Right atrium auricular region (tissue), 2 donors: ENCODE measurements at regions not wholly inside any gene's neighbourhood (a gene's known extent, or its start where the extent isn't known, plus 50 kb on each side); places are given as distances from the start of the nearest gene placed in this dataset.

ENCODE experiments used
- DNase-seq: peaks from one replicate; pipeline ENCODE4 v3.0.0-alpha.2; 2019; ENCODE audit warnings: low spot score
- H3K27ac ChIP-seq, 2 donors: fragments of 200-600 bp; sonication (generic); 1 replicate in 1 of 2; 2 replicates in 1 of 2; pipeline ENCODE4 v1.5.1; 2016 to 2019
- H3K27me3 ChIP-seq, 2 donors: fragments of 200-600 bp; sonication (generic); one replicate each; pipeline versions ENCODE4 v1.5.1 to v1.6.0; 2017 to 2019
- H3K36me3 ChIP-seq: fragments of 200-600 bp; sonication (generic); one replicate; pipeline ENCODE4 v1.5.1; 2016
- H3K4me1 ChIP-seq, 2 donors: fragments of 200-600 bp; sonication (generic); one replicate each; pipeline versions ENCODE4 v1.5.1 to v1.6.0; 2017 to 2019
- H3K4me3 ChIP-seq, 2 donors: fragments of 200-600 bp; sonication (generic); 1 replicate in 1 of 2; 2 replicates in 1 of 2; pipeline ENCODE4 v1.5.1; 2017 to 2019; ENCODE audit warnings: mild to moderate bottlenecking in 1 of 2, moderate library complexity in 1 of 2
- H3K9me3 ChIP-seq, 2 donors: fragments of 200-600 bp; sonication (generic); one replicate each; pipeline ENCODE4 v1.5.1; 2019
- CTCF ChIP-seq, 2 donors: fragments of 200-600 bp; sonication (generic); IDR thresholded peaks; one replicate each; pipeline ENCODE4 v1.5.1; 2019; ENCODE audit warnings: antibody characterized with exemption in 2 of 2

- Histone ChIP-seq H3K4me1 (no peaks in the 10 kb centered on the region), H3K36me3 (no peaks in the 10 kb centered on the region), H3K9me3 (no peaks in the 10 kb centered on the region), H3K4me3 (no peak overlapping the region), H3K27me3 (no peaks in the 10 kb centered on the region), H3K27ac (no peak overlapping the region)
- no peak for TF ChIP-seq CTCF (IDR thresholded peaks at IDR 0.05)
- DNase-seq = no peak
Observed at GRCh38 chr18:78031991-78032390, 782.3 kb downstream of the GALR1 start.

- no peak for DNase-seq
- H3K4me3 ChIP-seq = no peak overlapping the region
- H3K9me3 ChIP-seq = no peaks in the 10 kb centered on the region
- no peaks in the 10 kb centered on the region for H3K36me3 ChIP-seq
- H3K4me1 ChIP-seq = no peaks in the 10 kb centered on the region
- no peaks in the 10 kb centered on the region for H3K27me3 ChIP-seq
- TF ChIP-seq CTCF (IDR thresholded peaks at IDR 0.05) = no peak
- H3K27ac ChIP-seq = no peak overlapping the region
Observed at GRCh38 chr18:78032574-78032973, 782.9 kb downstream of the GALR1 start.

GRCh38 chr18:78034755-78035154 is 785.1 kb downstream of the GALR1 start:
- no peak for DNase-seq
- TF ChIP-seq CTCF (IDR thresholded peaks at IDR 0.05) = no peak
- Histone ChIP-seq H3K27ac (no peak overlapping the region), H3K4me3 (no peak overlapping the region), H3K27me3 (no peaks in the 10 kb centered on the region), H3K9me3 (no peaks in the 10 kb centered on the region), H3K4me1 (no peaks in the 10 kb centered on the region), H3K36me3 (no peaks in the 10 kb centered on the region)

GRCh38 chr18:78041218-78041617 is 791.6 kb downstream of the GALR1 start:
- DNase-seq = no peak
- H3K27ac ChIP-seq = no peak overlapping the region
- no peaks in the 10 kb centered on the region for H3K4me1 ChIP-seq
- H3K36me3 ChIP-seq = no peaks in the 10 kb centered on the region
- no peak for TF ChIP-seq CTCF (IDR thresholded peaks at IDR 0.05)
- H3K9me3 ChIP-seq = peaks cover 0 to 29% of the 10 kb centered on the region in 2 donors
- no peak overlapping the region for H3K4me3 ChIP-seq
- H3K27me3 ChIP-seq = no peaks in the 10 kb centered on the region

- TF ChIP-seq CTCF (IDR thresholded peaks at IDR 0.05) = no peak
- DNase-seq = no peak
- Histone ChIP-seq H3K36me3 (no peaks in the 10 kb centered on the region), H3K9me3 (peaks cover 0 to 12% of the 10 kb centered on the region in 2 donors), H3K27ac (no peak overlapping the region), H3K4me3 (no peak overlapping the region), H3K27me3 (no peaks in the 10 kb centered on the region), H3K4me1 (no peaks in the 10 kb centered on the region)
Observed at GRCh38 chr18:78046631-78047030, 797.0 kb downstream of the GALR1 start.

GRCh38 chr18:78049281-78049680 is 799.6 kb downstream of the GALR1 start:
- Histone ChIP-seq H3K36me3 (no peaks in the 10 kb centered on the region), H3K9me3 (no peaks in the 10 kb centered on the region), H3K4me3 (no peak overlapping the region), H3K4me1 (no peaks in the 10 kb centered on the region), H3K27me3 (no peaks in the 10 kb centered on the region), H3K27ac (no peak overlapping the region)
- TF ChIP-seq CTCF (IDR thresholded peaks at IDR 0.05) = no peak
- DNase-seq = no peak
